Hepatocyte (in vitro differentiated cells): ENCODE measurements at regions not wholly inside any gene's neighbourhood (a gene's known extent, or its start where the extent isn't known, plus 50 kb on each side); places are given as distances from the start of the nearest gene placed in this dataset.

ENCODE experiments used
- DNase-seq: peaks from one replicate; pipeline ENCODE4 v3.0.0-alpha.2; 2016; ENCODE audit warnings: low spot score
- H2AFZ ChIP-seq: fragments of 200-600 bp; sonication (generic); 2 replicates; pipeline ENCODE4 v1.6.0; 2016; ENCODE audit warnings: antibody characterized with exemption, mild to moderate bottlenecking
- H3K27ac ChIP-seq: fragments of 200-600 bp; sonication (generic); 2 replicates; pipeline ENCODE4 v1.5.1; 2016; ENCODE audit warnings: mild to moderate bottlenecking
- H3K27me3 ChIP-seq: fragments of 200-600 bp; sonication (generic); 2 replicates; pipeline ENCODE4 v1.6.1; 2016
- H3K36me3 ChIP-seq: fragments of 200-600 bp; sonication (generic); replicated peaks from 2 replicates; pipeline ENCODE4 v1.5.1; 2016; ENCODE audit warnings: low read depth; ENCODE audit not compliant: insufficient read depth
- H3K4me1 ChIP-seq: fragments of 200-600 bp; sonication (generic); 2 replicates; pipeline ENCODE4 v1.5.1; 2016; ENCODE audit warnings: mild to moderate bottlenecking, moderate library complexity; ENCODE audit not compliant: insufficient read depth
- H3K4me2 ChIP-seq: fragments of 200-600 bp; sonication (generic); 2 replicates; pipeline ENCODE4 v1.6.0; 2016
- H3K4me3 ChIP-seq: fragments of 200-600 bp; sonication (generic); 2 replicates; pipeline ENCODE4 v1.5.1; 2016; ENCODE audit warnings: mild to moderate bottlenecking
- H3K79me2 ChIP-seq: fragments of 200-600 bp; sonication (generic); 2 replicates; pipeline ENCODE4 v1.6.0; 2017; ENCODE audit warnings: mild to moderate bottlenecking
- H3K9me2 ChIP-seq: fragments of 200-600 bp; sonication (generic); replicated peaks from 2 replicates; pipeline ENCODE4 v1.6.0; 2017; ENCODE audit warnings: mild to moderate bottlenecking; ENCODE audit not compliant: insufficient read depth
- H3K9me3 ChIP-seq: fragments of 200-600 bp; sonication (generic); 2 replicates; pipeline ENCODE4 v1.5.1; 2016; ENCODE audit warnings: low read depth, mild to moderate bottlenecking
- H4K20me1 ChIP-seq: fragments of 200-600 bp; sonication (generic); 2 replicates; pipeline ENCODE4 v1.6.0; 2016; ENCODE audit warnings: mild to moderate bottlenecking; ENCODE audit not compliant: insufficient read depth, poor library complexity, severe bottlenecking
- CTCF ChIP-seq: fragments of 200-600 bp; sonication (generic); IDR thresholded peaks from 2 replicates; pipeline ENCODE4 v1.5.1; 2016; ENCODE audit warnings: antibody characterized with exemption, mild to moderate bottlenecking; ENCODE audit not compliant: poor library complexity
- EZH2 ChIP-seq: fragments of 200-600 bp; sonication (generic); IDR thresholded peaks from 2 replicates; pipeline ENCODE4 v1.6.1; 2016; ENCODE audit warnings: antibody characterized with exemption, mild to moderate bottlenecking, borderline replicate concordance
- EZH2phosphoT487 ChIP-seq: fragments of 200-600 bp; sonication (generic); IDR thresholded peaks from one replicate; pipeline ENCODE4 v1.6.1; 2018; ENCODE audit warnings: antibody characterized with exemption, mild to moderate bottlenecking, low read depth, moderate library complexity; ENCODE audit not compliant: unreplicated experiment, severe bottlenecking
- WGBS: methylation state at CpG from one replicate; pipeline ENCODE4 v1.1.6; 2016; ENCODE audit warnings: low lambda C conversion rate; ENCODE audit errors: missing lambda C conversion rate; 5-methylcytosine and 5-hydroxymethylcytosine counted together

GRCh38 chr12:125871811-125872594 lies 806.8 kb downstream of the AACS start:
- H3K9me2 ChIP-seq, result no peaks in the 10 kb centered on the region
- 90% methylated on average over 9 of the region's 9 CpGs for WGBS

GRCh38 chr12:125873016-125873415 lies 807.8 kb downstream of the AACS start:
- H4K20me1 ChIP-seq, result no peaks in the 10 kb centered on the region
- no peak overlapping the region for H3K4me3 ChIP-seq
- H3K9me3 ChIP-seq, result no peaks in the 10 kb centered on the region
- no peaks in the 10 kb centered on the region for H3K9me2 ChIP-seq
- H3K4me2 ChIP-seq, result no peak overlapping the region
- no peak for DNase-seq
- no peak overlapping the region for H2AFZ ChIP-seq
- no peaks in the 10 kb centered on the region for H3K27me3 ChIP-seq
- H3K27ac ChIP-seq, result no peak overlapping the region
- H3K36me3 ChIP-seq, result no peaks in the 10 kb centered on the region
- TF ChIP-seq EZH2, result no peak
- no peak for TF ChIP-seq CTCF
- no peak for TF ChIP-seq EZH2phosphoT487
- no peaks in the 10 kb centered on the region for H3K79me2 ChIP-seq
- 67% methylated on average over 5 of the region's 5 CpGs for WGBS
- H3K4me1 ChIP-seq, result no peaks in the 10 kb centered on the region

More at GRCh38 chr12:125871811-125872594, 806.8 kb downstream of the AACS start:
- Histone ChIP-seq H3K4me1 (no peaks in the 10 kb centered on the region), H4K20me1 (no peaks in the 10 kb centered on the region), H3K79me2 (no peaks in the 10 kb centered on the region), H3K4me3 (no peak overlapping the region), H3K27me3 (no peaks in the 10 kb centered on the region), H3K36me3 (no peaks in the 10 kb centered on the region), H3K9me3 (no peaks in the 10 kb centered on the region), H3K27ac (no peak overlapping the region), H3K4me2 (no peak overlapping the region), H2AFZ (no peak overlapping the region)
- no peak for DNase-seq
- no peak for TF ChIP-seq EZH2phosphoT487
- no peak for TF ChIP-seq EZH2
- no peak for TF ChIP-seq CTCF

DNA sequence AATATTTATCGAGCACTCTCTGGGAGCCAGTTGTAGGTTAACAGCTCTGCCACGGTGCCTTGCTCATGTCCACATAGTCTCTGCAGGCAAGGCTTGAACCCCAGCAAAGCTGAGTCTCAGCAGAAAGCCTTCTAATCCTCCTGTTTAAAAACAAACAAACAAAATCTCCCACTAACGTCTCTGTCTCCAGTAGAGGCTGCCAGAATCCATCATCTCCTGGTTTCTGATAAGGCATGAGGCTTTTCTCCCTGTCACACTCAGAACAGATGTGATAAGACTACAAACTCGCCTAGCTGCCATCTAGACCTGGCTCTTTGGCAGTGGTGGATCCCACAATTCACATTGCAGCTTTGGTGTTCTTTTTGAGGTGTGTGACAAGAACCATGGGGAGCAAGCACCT lies 813.2 kb downstream of the AACS start:
- Histone ChIP-seq H3K9me3 (no peaks in the 10 kb centered on the region), H4K20me1 (no peaks in the 10 kb centered on the region), H3K9me2 (no peaks in the 10 kb centered on the region), H3K4me2 (no peak overlapping the region), H3K79me2 (no peaks in the 10 kb centered on the region), H2AFZ (no peak overlapping the region), H3K36me3 (no peaks in the 10 kb centered on the region), H3K4me3 (no peak overlapping the region), H3K27me3 (no peaks in the 10 kb centered on the region), H3K4me1 (no peaks in the 10 kb centered on the region), H3K27ac (no peak overlapping the region)
- no peak for DNase-seq
- WGBS, result 38% methylated on average over 4 of the region's 4 CpGs
- TF ChIP-seq CTCF (no peak), EZH2 (no peak), EZH2phosphoT487 (no peak)
